Femur (tissue), 1 donor: ENCODE measurements at regions not wholly inside any gene's neighbourhood (a gene's known extent, or its start where the extent isn't known, plus 50 kb on each side); places are given as distances from the start of the nearest gene placed in this dataset.
A peak's percentile ranks its signal among the peaks of the same experiment; 100 is the strongest.

Experiments
- DNase-seq: peaks from one replicate; pipeline ENCODE4 v3.0.0-alpha.2; 2017

DNA sequence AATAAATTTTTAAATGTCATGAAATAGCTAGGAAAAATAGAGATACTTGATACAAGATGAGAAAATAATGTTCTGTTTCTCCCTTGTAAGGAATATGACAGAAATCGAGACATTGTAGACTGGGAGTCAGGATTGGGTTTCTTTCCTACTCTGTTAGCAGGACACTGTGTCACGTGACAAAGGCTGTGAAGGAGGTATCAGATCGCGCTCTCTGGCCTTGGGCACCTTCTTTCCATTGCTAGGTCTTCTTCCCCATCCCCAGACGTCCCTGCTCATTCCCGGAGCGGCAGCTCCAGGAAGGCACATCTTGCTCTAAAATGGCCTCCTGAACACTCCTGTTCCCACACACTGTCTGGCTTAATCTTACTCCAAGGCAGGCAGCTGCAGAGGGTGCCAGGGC lies 133.4 kb downstream of the TM9SF2 start:
- no peak for DNase-seq

DNA sequence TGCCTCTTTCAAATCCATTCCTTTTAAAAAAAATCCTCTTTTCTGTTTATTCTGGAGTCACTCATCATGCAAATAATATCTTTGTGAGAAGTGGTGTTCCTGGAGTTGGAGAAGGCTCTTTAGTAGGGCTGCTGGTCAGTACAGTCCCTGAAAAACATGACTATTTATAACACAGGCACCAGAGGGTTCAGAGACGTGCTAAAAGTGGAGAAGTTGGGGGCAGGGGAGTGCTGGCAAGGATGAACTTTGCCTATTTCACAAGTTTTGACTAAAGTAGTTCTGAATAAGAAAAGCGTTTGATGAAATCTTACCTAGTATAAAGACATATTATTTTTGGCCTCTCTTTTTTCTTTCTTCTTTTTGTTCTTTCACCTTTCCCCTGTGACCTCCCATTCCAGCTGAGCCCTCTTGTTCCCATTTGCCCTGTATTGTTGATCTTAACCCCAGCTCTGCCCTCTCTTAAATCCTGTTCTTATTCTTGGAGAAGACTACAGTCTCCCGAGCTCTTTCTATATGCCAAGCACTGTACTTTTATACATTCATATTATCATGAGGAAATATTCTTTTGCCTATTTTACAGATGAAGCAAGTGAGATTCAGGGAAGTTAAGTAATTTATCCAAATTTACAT lies 129.1 kb downstream of the TM9SF2 start:
- DNase-seq: no peak

DNA sequence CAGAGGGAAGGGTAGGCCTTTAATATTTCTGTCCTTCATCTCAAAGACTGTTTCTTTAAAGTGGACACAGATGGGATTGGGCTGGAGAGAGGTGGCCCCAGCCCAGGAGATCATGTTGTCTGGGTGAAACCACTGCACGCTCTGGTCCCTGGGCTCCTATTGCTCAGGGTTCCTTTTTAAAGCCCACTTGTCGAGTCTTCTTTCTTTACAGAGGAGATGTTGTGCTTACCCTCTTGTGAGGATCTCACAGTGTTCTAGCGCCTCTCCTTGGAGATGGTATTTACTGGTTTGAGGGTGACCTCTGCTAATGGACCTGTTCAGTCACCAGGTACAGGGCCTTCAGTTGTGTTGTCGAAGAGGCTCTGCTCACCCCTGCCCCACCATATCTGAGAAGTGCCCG lies 128.4 kb downstream of the TM9SF2 start:
- no peak for DNase-seq

DNA sequence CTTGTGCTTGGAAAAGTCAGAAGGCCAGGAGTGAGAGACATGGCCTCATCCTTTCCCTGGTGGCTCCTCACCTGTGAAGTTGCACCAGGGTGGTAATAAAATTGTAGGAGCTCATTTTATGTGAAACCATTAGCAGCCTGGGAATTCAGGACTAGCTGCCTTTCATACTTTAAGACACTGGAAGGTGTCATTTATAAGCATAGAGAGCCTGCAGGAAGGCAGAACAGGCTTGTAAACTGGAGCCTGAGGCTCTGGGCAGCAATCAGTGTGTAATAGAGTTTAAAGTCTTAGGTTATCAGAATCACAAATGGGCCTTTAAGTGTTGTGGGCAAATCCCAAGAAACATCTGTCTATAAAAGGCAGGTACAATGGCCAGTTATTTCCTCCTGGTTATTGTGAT lies 127.2 kb downstream of the TM9SF2 start:
- DNase-seq: no peak

DNA sequence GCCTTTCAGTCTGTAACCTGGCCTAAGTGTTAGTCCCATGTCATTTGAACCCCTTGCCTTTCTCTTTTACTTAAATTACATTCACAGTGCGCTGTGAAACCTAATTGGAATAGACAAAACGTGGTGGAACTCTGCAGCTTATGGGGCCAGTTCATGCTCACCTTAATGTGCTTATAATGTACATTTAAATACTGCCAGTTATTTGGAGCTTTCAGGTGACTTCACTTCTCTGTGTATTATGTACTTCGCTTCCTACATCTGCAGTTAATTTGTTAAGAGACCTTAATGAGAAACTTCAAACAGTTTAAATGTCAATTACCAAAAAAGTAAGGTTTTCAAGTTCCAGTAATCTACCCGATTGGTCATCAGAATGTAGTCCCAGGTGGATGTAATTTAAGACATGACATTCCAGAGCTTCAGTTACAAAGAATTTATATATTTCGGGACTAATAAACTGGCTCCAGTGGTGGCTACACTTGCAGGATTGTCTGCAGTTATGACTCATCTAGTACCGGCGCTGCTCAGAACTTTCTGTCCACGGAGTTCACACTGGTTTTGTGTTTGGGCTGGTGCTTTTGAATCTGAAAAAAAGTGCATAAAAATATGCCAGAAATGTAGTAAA lies 125.3 kb downstream of the TM9SF2 start:
- no peak for DNase-seq

GRCh38 chr13:99624936-99625540 lies 123.8 kb downstream of the TM9SF2 start:
- DNase-seq: no peak

DNA sequence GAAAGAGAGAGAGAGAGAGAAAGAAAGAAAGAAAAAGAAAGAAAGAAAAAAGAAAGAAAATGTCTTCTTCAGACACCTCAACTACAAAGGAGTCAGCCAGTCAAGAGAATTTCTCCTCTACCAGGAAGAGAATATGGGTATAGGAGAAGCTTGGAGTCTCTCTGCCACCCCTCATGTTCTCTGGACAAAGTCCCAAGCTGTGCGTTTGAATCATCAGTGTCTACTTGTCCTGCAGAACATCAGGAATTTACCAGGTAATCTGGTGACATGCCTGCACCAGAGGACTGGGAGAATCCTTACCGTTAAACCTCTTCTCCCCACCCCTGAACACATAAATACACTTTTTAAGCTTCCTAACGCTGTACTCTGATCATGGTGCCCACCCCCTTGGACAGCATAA lies 119.5 kb downstream of the TM9SF2 start:
- DNase-seq: no peak

DNA sequence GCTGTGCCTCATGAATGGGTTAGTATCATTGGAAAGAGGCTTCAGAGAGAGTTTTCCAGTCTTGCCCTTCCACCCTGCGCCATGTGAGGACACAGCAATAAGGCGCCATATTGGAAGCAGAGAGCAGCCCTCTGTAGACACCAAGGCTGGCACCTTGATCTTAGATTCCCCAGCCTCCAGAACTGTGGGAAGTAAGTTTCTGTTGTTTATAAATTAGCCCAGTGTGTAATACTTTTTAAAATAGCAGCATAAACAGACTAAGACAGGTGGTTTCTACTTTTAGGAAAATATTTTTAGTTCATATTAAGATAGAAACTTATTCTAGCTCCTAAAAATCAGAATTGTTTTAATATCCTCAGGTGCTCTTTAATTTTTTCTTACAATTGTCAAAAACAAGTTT lies 117.9 kb downstream of the TM9SF2 start:
- DNase-seq: no peak

DNA sequence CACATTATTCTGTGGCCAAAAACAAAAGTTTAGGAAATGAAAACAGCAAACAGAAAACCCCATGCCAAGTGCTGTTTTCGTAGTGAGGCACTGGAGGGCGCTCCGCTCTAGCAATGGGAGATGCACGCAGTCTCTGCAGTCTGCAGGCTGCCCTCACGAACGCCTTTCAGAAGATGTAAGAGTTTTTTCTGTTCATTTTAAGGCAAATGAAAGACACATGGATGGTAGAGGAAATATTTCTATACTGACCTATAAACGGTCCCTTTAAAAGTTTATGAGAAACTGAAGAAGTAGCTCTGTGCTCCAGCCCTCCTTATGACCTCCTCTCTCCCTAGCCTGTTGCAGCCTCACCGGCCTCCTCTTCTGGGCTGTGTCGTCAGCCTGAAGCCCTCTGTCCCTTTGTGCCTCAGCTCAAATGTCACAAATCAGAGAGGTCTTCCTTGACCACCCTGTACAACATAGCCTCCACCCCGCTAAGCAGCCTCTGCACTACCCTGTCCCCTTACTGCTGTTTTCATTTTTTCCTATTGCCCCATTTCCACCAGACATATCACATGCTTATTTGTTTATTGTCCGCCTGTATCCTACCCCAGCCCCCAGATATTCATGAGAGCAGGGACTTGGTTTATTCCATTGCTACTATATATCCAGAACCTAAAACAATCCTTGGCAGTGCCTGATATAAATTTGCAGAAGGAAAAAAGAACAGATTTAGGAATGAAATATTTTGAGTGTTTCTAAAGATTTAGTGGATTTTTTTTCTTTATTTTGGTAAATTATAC lies 116.4 kb downstream of the TM9SF2 start:
- peak; percentile 49 for DNase-seq

DNA sequence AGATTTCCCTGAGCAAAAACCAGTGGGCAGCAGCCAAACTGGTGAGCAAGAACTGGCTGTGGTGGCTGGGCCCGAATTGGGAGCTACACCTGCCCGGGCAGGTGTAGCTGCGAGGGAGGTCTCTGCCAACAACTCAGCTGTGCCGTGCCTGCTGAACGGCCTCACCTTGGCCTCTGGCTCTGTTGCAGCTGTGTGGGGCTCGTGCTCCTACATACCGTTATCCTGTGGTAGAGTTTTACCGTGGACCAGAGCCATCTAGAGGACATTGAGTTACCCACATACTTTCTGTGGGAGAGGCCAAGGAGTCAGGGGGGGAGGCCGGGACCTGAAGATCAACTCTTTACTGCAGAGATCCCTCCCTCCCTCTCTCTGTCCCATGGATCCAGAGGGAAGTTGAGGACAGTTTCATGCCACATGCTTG lies 113.2 kb downstream of the TM9SF2 start:
- DNase-seq: no peak
